Neural cell (in vitro differentiated cells): ENCODE measurements at regions not wholly inside any gene's neighbourhood (a gene's known extent, or its start where the extent isn't known, plus 50 kb on each side); places are given as distances from the start of the nearest gene placed in this dataset.

Source experiments
- EZH2 ChIP-seq: fragments of 200-600, 300-800 bp; shearing (Covaris generic), sonication (generic); IDR thresholded peaks from 2 replicates; pipeline ENCODE4 v1.6.1; 2014; ENCODE audit warnings: antibody characterized with exemption, low read length, borderline replicate concordance, mild to moderate bottlenecking; ENCODE audit not compliant: insufficient read depth, poor library complexity, severe bottlenecking
- POLR2AphosphoS5 ChIP-seq: IDR thresholded peaks from 2 replicates; pipeline ENCODE4 v1.6.1; 2012
- SMC3 ChIP-seq: fragments of 450-650 bp; conservative IDR thresholded peaks from 2 replicates; pipeline ENCODE4 v1.6.1; 2014; ENCODE audit warnings: antibody characterized with exemption, mild to moderate bottlenecking, moderate library complexity; ENCODE audit not compliant: poor library complexity
- TF ChIP-seq, protein P1 (sequence below): fragments of 450-650 bp; IDR thresholded peaks from 2 replicates; pipeline ENCODE4 v1.5.1; 2014; ENCODE audit warnings: antibody characterized with exemption, mild to moderate bottlenecking, moderate library complexity; ENCODE audit not compliant: poor library complexity, severe bottlenecking

DNA sequence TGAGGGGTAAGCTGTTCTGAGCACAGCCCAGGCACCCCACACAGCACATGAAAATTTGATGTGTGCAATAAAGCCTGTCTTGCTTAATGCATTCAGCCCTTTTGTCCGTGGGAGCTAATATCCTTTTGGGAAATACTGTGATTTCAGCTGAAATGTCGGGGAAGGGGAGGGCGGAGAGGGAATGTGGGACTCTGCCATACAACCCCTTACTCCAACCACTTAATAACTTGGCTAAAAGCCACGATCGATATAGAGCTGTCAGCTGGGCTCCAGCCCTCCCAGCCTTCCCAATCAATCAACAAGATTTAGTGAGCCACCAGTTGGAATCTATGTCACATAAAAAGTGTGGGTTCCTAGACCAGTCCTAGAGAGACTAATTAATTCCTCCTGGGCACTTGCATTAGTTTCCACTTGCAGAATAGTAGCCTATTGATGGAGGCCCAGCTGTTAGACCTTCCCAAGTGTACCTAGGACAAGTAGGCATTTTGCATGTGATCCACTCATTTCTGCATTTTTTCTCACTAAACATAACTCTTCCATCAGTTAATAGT is 82.7 kb upstream of the PIRT start:
- TF ChIP-seq, protein P1, sequence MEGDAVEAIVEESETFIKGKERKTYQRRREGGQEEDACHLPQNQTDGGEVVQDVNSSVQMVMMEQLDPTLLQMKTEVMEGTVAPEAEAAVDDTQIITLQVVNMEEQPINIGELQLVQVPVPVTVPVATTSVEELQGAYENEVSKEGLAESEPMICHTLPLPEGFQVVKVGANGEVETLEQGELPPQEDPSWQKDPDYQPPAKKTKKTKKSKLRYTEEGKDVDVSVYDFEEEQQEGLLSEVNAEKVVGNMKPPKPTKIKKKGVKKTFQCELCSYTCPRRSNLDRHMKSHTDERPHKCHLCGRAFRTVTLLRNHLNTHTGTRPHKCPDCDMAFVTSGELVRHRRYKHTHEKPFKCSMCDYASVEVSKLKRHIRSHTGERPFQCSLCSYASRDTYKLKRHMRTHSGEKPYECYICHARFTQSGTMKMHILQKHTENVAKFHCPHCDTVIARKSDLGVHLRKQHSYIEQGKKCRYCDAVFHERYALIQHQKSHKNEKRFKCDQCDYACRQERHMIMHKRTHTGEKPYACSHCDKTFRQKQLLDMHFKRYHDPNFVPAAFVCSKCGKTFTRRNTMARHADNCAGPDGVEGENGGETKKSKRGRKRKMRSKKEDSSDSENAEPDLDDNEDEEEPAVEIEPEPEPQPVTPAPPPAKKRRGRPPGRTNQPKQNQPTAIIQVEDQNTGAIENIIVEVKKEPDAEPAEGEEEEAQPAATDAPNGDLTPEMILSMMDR: no peak
- TF ChIP-seq POLR2AphosphoS5 (no peak), EZH2 (no peak), SMC3 (no peak)
